GM18907 (cell line): ENCODE measurements at regions not wholly inside any gene's neighbourhood (a gene's known extent, or its start where the extent isn't known, plus 50 kb on each side); places are given as distances from the start of the nearest gene placed in this dataset.
"Not testable (repeated sequence)": the region's sequence is repeated elsewhere in the genome, so short reads cannot be mapped to it uniquely, and the experiment has no call there.

Experiments
- ATAC-seq: cut with Tn5 transposase; IDR thresholded peaks from one replicate; pipeline ENCODE4 v1.9.1; 2021; ENCODE audit warnings: mild to moderate bottlenecking, moderate library complexity; ENCODE audit not compliant: unreplicated experiment

DNA sequence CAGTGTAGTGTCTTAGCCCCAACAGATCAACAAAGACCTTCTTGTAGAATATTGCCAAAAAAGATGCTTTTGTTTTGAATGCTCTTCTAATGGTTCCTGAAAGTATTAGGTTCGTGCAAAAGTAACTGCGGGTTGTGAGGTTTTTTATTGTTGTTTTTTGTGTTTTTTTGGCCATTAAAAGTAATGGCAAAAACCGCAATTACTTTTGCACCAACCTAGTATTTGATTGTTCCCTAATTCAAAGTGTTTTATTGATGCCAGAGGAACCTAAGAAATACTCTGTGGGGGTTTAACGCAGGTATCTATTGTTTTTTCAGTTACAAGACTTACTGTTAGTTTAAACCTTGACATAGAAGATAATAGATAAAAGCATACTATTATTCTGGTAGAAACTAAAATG, 150.8 kb upstream of the DAAM1 start:
- ATAC-seq = no peak

DNA sequence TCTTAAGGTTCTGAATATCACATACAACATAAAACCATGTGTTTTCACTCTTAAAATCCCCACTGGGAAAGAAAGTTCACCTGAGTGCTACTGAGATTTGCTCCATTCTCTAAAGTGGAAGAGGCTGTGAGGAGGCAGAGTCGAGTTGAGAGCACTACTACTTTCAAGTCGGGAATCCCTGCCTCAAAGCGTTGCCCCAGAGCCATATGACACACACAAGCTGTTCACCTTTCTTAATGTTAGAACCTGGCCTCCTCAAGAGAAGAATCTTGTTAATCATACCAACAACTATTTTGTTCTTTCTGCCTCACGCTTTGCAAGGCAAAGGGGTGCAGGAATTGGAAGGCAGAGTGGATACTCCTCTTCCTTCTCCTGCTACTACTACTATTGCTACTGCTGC, 149.7 kb upstream of the DAAM1 start:
- ATAC-seq = no peak

DNA sequence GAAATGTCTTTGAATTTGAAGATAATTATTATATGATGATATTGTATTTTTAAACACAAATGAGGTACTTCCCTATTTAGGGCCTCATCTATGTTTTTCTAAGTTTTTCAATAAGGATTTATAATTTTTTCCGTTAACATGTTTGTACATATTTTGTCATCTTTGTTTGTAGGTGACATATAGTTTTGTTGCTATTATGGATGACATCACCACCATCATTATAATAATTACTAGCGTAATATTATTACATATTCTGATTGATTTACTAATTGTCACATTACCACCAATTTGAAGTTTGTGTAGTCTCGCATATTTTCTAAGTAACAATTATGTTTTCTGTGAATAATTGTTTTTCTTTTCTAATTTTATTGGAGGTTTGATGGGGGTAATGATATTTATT, 147.2 kb upstream of the DAAM1 start:
- no peak for ATAC-seq

DNA sequence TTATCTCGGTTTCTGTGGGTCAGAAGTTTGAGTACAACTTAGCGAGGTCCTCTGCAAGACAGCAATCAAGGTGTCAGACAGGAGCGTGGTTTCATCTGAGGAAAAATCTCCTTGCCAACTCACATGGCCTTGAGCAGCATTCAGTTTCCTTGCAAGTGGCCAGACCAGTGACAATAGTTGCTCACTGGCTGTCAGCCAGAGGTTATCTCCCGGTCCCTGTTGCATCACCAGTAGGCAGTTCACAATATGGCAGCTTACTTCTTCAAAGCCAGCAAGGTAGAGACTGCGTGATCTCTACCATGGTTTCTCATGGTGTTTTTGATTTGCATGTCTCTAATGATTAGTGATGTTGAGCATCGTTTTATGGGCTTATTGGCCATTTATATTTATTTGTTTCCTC, 143.8 kb upstream of the DAAM1 start:
- no peak for ATAC-seq

DNA sequence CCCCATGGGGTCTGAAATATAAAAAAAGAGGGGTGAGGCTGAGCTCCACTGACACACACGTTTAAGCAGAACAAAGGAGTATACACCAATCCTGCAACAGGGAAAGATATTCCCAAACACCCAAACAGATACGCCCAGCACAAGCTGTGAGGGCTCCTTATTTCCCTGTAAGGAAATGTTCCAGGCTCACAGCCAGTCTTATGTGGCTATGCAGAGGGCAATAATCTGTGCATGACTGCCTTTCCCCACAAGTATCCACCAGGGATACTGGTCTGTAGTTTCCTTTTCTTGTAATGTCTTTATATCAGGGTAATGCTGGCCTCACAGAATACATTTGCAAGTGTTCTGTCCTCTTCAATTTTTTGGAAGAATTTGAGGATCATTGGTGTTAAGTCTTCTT, 141.7 kb upstream of the DAAM1 start:
- ATAC-seq = no peak

DNA sequence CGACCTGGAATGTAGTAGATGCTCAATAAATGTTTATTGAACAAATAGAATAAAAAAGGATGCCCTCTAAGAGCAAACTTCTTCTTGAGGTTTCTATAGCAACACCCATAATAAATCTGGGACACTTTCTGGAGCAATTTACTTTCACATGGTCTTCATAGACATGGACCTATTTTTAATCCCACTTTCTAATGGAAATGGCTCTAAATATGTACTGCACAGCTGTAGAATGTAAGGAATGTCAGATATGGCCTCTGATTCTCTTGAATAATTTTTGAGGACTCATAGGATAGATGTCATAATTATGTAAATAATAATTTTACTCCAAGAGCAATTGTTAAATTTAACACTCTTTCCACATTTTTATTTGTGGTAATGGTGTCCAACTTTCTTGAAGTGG, 133.5 kb upstream of the DAAM1 start:
- no peak for ATAC-seq

DNA sequence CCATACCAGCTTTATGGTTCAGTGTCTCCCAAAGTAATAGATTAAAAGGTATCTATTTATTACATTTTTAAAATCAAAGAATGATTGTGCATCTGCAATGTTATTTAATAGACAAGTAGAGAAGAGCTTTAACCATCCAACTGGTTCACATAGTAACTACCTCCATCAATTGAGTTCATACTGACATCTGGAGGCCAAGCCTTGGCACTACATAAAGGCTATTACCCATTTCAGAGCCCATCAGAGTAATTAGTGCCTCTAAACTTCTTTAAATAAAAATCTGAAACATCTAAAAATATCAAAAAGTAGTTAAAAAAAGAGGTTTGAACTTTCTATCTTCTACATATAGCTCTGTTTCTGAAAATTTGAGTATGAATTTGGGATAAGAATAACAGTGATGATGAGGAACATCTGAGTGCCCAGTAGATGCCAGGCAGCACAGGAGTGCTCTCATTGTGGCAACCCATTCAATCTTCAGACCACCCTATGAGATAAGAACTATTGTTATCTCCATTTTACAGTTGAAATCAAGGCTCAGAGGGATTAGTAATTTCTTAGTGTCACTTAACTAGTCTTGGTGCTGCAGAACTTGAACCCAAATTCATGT, 132.9 kb upstream of the DAAM1 start:
- peak; percentile 68 for ATAC-seq

DNA sequence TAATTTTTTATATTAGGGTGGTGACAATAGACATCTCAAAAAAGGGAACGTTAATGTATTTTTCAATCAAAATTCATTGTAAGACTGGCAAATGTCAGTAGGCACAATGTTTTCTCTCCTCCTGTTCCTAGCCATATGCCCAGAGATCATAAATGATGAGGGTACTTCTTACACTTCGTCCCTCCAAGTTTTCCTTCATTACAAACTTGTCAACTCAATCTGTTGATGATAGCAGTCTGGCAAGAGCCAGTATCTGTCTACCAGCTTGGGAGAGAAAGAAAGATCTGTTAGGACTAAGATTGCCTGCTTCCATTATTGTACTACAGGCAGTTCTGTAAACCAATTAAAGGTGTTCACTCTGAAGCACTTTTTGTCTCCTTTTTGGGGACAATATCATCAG, 130.9 kb upstream of the DAAM1 start:
- ATAC-seq = no peak

DNA sequence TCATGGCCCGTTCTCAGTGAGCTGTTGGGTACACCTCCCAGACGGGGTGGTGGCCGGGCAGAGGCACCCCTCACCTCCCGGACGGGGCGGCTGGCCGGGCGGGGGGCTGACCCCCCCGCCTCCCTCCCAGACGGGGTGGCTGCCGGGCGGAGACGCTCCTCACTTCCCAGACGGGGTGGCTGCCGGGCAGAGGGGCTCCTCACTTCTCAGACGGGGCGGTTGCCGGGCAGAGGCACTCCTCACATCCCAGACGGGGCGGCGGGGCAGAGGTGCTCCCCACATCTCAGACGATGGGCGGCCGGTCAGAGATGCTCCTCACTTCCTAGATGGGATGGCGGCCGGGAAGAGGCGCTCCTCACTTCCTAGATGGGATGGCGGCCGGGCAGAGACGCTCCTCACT, 129.7 kb upstream of the DAAM1 start:
- ATAC-seq = not testable (repeated sequence)

DNA sequence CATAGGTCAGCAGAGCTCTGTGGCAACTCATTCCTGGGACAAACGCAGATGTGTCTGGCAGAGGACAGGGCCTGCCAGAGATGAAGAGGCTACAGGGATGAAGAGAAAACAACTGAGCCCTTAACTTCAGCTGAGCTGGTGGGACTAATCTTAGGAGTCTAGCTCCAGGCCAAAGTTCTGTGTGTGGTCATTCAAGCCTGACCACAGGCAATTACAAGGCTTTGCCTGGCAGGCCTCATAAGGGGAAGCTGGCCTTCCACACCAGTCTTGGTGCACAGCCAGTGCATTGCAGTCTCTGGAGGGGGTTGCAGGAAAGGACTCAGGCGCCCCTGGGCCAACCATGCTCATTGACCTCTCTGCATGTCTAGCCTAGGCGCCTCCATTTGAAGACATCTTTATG, 127.6 kb upstream of the DAAM1 start:
- no peak for ATAC-seq

DNA sequence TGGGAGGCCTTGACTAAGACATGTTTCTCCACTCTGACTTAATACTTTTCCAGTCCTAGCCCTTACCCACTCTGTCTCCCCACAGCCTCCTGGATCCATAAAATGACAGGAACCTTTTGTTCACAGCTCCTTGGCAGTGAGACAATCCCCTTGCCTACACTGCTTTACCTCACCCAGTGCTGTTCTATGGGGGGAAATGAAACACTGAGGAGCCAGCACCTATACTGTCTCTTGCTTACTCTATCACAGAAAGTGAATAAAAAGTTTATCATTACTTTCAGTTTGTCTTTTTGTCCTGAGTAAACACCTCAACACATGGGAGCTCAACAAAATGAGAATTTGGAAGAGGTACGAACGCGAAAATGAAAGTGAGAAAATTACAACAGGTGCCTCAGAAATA, 127.2 kb upstream of the DAAM1 start:
- no peak for ATAC-seq

DNA sequence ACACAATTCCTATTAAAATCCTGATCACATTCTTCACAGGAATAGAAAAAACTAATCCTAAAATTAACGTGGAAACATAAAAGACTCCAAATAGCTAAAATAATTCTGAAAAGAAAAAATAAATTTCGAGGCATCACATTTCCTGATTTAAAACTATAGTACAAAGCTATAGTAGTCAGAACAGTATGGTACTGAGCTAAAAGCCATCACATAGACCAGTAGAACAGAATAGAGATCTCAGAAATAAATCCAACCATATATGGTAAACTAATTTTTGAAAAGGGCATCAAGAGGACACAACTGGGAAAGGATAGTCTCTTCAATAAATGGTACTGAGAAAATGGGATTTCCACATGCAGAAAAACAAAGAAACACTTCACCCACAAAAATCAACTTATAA, 125.2 kb upstream of the DAAM1 start:
- ATAC-seq = no peak

DNA sequence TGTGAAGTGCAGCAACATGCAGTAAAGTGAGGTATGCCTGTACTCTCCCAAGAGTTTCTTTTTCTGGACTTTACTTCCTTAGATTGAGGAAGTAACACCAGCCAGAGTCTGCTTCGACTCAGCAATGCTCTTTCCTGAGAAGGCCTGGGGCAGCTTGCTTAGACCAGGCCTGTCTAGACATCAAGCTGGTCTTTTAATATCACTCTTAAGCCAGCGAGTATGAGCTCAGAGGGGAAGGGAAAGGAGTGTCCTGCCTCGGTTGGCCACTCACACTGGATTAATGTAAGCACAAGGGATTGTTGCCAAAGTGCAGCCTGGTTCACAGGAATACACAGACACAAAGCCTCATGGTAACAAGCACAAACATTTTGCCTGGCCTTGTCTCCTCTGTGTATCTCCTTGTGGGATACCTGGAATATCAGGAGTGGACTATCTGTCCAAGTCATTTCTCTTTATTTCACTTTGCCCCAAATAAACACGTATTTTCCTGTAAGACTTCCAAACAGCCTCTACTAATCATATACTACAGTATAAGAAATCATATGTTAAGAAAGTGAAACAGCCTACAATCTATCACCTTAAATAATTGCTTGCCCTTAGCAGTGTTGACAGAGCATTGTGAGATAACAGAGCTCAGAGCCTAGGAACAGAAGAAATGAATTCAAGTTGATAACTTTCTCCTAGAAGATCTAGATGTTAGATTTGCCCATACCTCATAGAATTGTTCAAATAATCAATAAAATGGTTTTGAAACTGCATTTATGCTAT, 121.2 kb upstream of the DAAM1 start:
- no peak for ATAC-seq

DNA sequence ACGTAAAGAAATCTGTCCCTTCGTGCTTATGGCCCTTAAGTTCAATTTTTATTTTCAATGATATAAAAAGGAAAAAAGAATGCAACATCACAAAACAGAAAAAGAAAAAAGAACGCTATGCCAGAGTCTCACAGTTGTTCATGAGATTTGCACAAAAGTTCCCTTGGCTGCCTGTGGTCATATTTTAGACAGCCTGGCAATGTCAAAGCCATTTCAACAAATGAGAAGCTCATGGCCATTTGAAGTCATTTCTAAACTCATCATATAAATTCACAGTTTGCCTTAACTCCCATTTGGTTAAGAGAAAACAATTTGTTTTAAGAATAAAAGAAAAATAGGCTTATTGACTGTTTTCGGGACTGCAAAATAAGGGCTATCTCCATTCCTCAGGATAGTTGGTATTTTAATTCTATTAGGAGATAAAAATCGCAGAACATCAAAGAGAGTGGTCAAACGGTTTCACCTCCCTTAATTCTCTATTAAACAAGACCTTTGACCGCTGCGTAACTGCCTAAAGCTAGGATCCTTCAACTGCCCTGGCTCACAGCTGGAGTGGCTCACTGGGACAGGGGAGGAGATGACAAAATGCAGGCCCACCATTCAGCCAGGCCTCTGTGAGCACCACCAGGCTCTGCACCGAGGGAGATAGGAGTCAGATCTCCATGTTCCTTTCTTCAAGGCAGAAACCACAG, 119.2 kb upstream of the DAAM1 start:
- no peak for ATAC-seq

DNA sequence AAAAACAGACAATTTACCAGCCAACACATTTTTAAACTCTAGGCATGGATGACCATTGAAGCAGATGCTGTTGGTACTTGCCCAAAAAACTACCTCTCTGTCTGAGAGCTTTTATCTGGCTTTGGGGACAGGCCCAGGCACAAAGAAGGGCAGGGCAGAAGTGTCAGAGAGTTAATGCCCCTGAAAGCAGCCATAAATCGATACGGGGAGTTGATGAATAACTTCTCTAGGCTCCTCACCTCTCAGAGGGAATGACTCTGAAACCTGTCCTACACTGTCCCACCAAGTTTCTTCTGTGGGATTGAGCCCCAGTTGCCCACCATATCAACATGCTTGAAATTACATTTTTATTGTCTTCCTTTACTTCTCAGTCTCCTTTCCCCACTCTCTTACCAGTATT, 113.0 kb upstream of the DAAM1 start:
- ATAC-seq = no peak

DNA sequence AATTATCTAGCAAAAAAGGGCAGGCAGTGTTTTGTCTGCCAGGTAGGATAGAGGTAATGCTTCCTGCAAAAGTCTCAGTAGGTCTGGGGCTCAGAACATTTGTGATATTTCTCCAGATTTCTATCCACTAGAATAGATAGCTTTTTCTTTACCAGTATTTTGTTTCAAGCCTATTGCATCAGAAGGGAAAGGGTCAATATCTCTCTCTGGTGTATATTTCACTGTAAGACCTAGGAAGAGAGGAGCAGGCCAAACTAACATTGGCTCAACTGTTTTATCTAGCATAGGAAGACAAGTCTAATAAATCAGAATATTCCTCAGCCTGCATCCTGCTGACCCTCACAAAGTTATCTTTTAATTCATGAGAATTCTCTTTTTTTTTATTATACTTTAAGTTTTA, 106.7 kb upstream of the DAAM1 start:
- no peak for ATAC-seq

DNA sequence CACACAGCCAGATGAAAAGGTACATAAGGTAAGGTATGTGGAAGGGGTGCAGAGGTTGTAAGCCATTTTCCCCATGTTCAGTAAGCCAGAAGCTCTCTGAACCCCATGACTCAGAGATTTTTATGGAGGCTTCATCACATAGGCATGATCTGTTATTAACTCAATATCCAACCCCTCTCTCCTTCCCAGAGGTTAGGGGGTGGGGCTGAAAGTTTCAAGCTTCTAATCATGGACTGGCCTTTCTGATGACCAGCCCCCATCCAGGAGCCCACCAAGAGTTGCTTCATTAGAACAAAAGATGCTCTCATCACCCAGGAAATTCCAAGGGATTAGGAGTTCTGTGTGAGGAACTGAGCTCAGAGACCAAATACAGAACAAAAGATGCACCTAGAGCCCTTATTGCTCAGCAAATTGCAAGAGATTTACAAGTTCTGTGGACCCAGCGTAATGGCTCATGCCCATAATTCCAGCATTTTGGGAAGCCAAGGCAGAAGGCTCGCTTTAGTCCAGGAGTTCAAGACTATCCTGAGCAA, 103.2 kb upstream of the DAAM1 start:
- ATAC-seq = no peak

DNA sequence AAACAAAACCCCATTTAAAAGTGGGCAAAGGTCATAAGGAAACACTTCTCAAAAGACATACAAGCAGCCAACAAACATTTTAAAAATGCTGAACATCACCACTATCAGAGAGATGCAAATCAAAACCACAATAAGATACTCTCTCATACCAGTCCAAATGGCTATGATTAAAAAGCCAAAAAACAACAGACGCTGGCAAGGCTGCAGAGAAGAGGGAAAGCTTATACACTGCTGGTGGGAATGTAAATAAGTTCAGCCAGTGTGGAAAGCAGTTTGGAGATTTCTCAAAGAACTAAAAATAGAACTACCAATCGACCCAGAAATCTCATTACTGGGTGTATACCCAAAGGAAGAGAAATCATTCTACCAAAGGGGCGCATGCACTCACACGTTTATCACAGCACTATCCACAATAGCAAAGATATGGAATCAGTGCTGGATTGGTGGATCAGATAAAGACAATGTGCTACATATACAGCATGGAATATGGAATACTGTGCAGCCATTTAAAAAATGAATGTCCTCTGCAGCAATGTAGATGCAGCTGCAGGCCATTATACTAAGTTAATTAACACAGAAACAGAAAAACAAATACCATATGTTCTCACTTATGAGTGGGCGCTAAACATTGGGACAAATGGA, 102.1 kb upstream of the DAAM1 start:
- no peak for ATAC-seq

DNA sequence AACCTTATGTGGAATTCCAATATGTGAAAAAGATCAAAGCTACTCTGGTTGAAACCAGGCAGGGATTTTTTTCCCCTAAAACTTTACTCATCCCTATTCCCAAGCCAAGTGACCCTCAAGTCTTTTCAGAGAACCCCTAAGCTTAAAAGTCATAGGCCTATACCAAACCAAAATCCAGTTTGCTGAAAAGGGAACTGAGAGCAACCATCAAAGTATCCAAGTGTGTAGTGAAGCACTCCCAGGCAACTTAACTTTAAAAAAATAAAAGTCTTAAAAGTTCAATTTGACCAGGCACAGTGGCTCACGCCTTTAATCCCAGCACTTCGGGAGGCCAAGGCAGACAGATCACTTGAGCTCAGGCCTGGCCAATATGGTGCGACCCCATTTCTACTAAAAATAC, 101.2 kb upstream of the DAAM1 start:
- no peak for ATAC-seq

DNA sequence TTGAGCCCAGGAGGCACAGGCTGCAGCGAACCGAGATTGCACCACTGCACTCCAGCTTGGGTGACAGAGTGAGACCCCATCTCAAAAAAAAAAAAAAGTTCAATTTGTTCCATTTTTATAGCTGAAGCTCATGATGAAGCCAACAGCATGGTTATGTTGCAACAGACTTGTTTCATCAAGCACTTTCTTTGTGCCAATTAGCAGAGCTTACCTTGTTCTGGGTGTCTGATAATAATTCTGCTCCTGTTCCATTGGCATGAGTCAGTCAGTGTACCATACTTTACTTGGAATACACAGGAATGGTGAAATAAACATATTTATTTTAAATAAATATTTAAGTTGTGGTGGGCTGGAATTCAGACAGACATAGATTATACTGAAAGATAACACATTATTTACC, 100.8 kb upstream of the DAAM1 start:
- ATAC-seq = no peak

DNA sequence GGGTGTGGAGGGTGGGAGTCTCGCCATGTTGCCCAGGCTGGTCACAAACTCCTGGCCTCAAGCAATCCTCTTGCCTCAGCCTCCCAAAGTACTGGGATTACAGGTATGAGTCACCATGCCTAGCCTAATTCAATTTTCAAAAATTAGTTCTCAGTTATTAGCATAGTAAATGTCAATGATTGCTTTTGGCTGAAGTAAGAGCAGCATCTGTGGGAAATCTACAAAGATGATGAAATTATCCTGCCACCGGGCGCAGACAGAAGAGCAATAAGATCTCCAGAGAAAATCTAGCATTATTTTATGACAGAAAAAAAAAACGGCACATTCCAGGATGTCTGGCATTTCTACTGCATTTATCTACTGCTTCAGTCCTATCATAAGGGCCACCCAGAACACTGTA, 97.9 kb upstream of the DAAM1 start:
- ATAC-seq = no peak

DNA sequence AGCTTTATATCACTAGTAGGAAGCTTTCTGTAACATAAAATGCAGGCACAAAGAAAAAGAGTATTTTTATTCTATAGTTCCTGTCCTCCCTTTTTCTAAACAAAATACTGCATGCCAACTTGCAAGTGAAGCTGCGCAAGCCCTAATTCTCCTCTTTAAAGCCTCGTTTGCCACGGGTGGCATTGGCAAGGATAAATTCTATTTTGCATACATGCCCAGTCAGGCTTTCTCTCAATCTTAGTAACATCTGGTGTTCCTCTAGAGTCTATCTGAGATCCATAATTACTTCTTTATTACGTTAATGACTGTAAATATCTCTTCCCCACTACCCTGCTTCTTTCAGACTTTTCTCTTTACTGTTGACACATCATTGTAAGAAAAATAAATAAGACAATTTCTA, 97.1 kb upstream of the DAAM1 start:
- no peak for ATAC-seq
